Endodermal cell (in vitro differentiated cells): ENCODE measurements at regions not wholly inside any gene's neighbourhood (a gene's known extent, or its start where the extent isn't known, plus 50 kb on each side); places are given as distances from the start of the nearest gene placed in this dataset.

Experiments
- DNase-seq: peaks from one replicate; pipeline ENCODE4 v3.0.0-alpha.2; 2017
- H3K27ac ChIP-seq: 2 replicates; pipeline ENCODE4 v1.5.1; 2013; ENCODE audit warnings: mild to moderate bottlenecking, low read depth, low read length, moderate library complexity
- H3K27me3 ChIP-seq: 2 replicates; pipeline ENCODE4 v1.6.1; 2013; ENCODE audit warnings: mild to moderate bottlenecking, low read length, moderate library complexity; ENCODE audit not compliant: insufficient read depth, control insufficient read depth, poor library complexity, severe bottlenecking
- H3K36me3 ChIP-seq: 2 replicates; pipeline ENCODE4 v1.7.0; 2013; ENCODE audit warnings: mild to moderate bottlenecking, low read length, moderate library complexity; ENCODE audit not compliant: control insufficient read depth, insufficient read depth
- H3K4me1 ChIP-seq: one replicate; pipeline ENCODE4 v1.7.0; 2013; ENCODE audit warnings: low read length; ENCODE audit not compliant: control insufficient read depth, insufficient read depth
- H3K4me3 ChIP-seq: 2 replicates; pipeline ENCODE4 v1.5.1; 2013; ENCODE audit warnings: mild to moderate bottlenecking, low read length, moderate library complexity
- H3K9ac ChIP-seq: 2 replicates; pipeline ENCODE4 v1.6.1; 2013; ENCODE audit warnings: mild to moderate bottlenecking, low read length, moderate library complexity; ENCODE audit not compliant: poor library complexity, severe bottlenecking; ENCODE audit errors: extremely low read depth
- H3K9me3 ChIP-seq: 2 replicates; pipeline ENCODE4 v1.6.1; 2013; ENCODE audit warnings: mild to moderate bottlenecking, low read length, moderate library complexity; ENCODE audit not compliant: control insufficient read depth
- H3K27ac Mint-ChIP-seq: 2 replicates; pipeline ENCODE4 v1.8.0; 2020; ENCODE audit warnings: mixed read lengths
- H3K27me3 Mint-ChIP-seq: 2 replicates; pipeline ENCODE4 v1.8.0; 2021; ENCODE audit warnings: mild to moderate bottlenecking, mixed read lengths; ENCODE audit not compliant: insufficient read depth
- H3K36me3 Mint-ChIP-seq: 2 replicates; pipeline ENCODE4 v1.8.0; 2020; ENCODE audit warnings: low read depth, mixed read lengths
- H3K4me1 Mint-ChIP-seq: 2 replicates; pipeline ENCODE4 v1.8.0; 2020; ENCODE audit warnings: mixed read lengths
- H3K4me3 Mint-ChIP-seq: 2 replicates; pipeline ENCODE4 v1.8.0; 2020; ENCODE audit warnings: mild to moderate bottlenecking, moderate library complexity, mixed read lengths
- H3K9me3 Mint-ChIP-seq: 2 replicates; pipeline ENCODE4 v1.8.0; 2020; ENCODE audit warnings: mild to moderate bottlenecking, mixed read lengths
- WGBS, 2 experiments: methylation state at CpG; one replicate each; pipeline versions ENCODE4 v1.1.5 to v1.1.7; 2013; ENCODE audit warnings: missing lambda C conversion rate in 2 of 2, mixed read lengths in 1 of 2; ENCODE audit not compliant: insufficient coverage in 1 of 2, insufficient read length in 1 of 2; 5-methylcytosine and 5-hydroxymethylcytosine counted together
- TF ChIP-seq, protein P1 (sequence below): fragments of 200-600 bp; sonication (generic); conservative IDR thresholded peaks from 2 replicates; pipeline ENCODE4 v1.5.0; 2021; ENCODE audit warnings: antibody characterized with exemption, mild to moderate bottlenecking

DNA sequence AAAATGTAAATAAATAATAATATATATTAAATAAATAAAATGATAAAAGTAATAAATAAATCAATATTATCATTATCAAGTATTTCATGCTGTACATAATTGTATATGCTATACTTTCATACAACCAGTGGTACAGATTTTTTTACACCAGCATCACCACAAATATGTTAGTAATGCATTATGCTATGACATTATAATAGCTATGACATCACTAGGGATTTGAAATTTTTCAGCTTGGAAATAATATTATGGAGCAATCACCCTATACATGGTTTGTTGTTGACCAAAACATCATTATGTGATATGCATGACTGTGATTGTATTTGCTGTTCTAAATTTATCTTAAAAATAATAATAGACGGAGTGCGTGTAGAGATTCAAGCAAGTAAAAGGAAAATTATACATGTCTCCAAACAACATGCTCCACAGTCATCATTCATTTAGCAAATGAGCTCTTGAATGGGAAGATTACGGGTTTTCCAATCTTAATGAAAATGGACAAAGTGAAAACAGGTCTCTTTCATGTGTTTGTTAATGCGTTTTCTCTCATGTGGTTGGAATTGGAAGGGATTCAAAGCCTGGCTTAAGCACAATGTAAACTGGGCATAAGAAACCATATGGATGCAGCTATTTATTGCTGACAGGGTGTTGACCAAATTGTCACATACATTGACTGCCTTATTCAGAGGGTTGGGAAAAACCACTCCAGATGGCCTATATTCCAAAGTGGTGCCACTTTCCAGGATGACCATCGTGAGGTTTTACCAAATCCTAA lies 643.0 kb upstream of the RGMB start:
- no peaks in the 10 kb centered on the region for H3K27me3 Mint-ChIP-seq
- H3K4me1 Mint-ChIP-seq: no peaks in the 10 kb centered on the region
- H3K36me3 ChIP-seq: peaks cover 14% of the 10 kb centered on the region
- no peaks in the 10 kb centered on the region for H3K4me1 ChIP-seq
- H3K9me3 ChIP-seq: peaks cover 26% of the 10 kb centered on the region
- no peak overlapping the region for H3K27ac ChIP-seq
- H3K4me3 ChIP-seq: no peak overlapping the region
- no peak overlapping the region for H3K4me3 Mint-ChIP-seq
- no peak overlapping the region for H3K27ac Mint-ChIP-seq
- H3K36me3 Mint-ChIP-seq: peaks cover 38% of the 10 kb centered on the region
- DNase-seq: no peak
- H3K9me3 Mint-ChIP-seq: peaks cover 19% of the 10 kb centered on the region
- no peak overlapping the region for H3K9ac ChIP-seq
- WGBS, 2 experiments: 96 to 100% methylated on average over 3 to 5 of the region's 5 CpGs
- no peaks in the 10 kb centered on the region for H3K27me3 ChIP-seq
- TF ChIP-seq, protein P1, sequence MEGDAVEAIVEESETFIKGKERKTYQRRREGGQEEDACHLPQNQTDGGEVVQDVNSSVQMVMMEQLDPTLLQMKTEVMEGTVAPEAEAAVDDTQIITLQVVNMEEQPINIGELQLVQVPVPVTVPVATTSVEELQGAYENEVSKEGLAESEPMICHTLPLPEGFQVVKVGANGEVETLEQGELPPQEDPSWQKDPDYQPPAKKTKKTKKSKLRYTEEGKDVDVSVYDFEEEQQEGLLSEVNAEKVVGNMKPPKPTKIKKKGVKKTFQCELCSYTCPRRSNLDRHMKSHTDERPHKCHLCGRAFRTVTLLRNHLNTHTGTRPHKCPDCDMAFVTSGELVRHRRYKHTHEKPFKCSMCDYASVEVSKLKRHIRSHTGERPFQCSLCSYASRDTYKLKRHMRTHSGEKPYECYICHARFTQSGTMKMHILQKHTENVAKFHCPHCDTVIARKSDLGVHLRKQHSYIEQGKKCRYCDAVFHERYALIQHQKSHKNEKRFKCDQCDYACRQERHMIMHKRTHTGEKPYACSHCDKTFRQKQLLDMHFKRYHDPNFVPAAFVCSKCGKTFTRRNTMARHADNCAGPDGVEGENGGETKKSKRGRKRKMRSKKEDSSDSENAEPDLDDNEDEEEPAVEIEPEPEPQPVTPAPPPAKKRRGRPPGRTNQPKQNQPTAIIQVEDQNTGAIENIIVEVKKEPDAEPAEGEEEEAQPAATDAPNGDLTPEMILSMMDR: no peak

DNA sequence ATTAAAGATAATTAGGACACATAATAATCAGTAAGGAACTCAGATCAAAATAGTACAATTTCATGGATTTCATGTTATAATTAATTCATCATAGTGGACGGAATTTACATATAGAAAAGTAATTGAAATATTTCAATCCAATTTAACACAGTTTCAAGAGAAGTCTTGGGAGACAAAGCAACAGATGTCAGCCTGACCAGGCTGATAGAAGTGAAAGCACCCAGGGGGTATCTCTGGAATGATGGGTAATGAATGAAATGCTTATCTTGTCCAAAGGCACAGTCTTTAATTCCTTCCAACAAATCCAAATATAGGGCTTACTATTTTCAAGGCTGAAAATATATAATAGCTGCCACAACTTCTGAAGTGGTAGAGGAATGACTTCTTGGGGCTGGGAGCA lies 629.3 kb upstream of the RGMB start:
- no peaks in the 10 kb centered on the region for H3K27me3 ChIP-seq
- WGBS, 2 experiments: no CpG with 5 or more reads among the region's 1 CpG
- H3K4me3 Mint-ChIP-seq: no peak overlapping the region
- no peak overlapping the region for H3K27ac ChIP-seq
- H3K36me3 ChIP-seq: peaks cover 15% of the 10 kb centered on the region
- no peaks in the 10 kb centered on the region for H3K27me3 Mint-ChIP-seq
- no peak overlapping the region for H3K4me3 ChIP-seq
- no peak overlapping the region for H3K27ac Mint-ChIP-seq
- TF ChIP-seq, protein P1: no peak
- H3K9ac ChIP-seq: no peak overlapping the region
- no peaks in the 10 kb centered on the region for H3K4me1 Mint-ChIP-seq
- H3K36me3 Mint-ChIP-seq: peaks cover 29% of the 10 kb centered on the region
- no peak for DNase-seq
- no peaks in the 10 kb centered on the region for H3K4me1 ChIP-seq
- peaks cover 26% of the 10 kb centered on the region for H3K9me3 ChIP-seq
- H3K9me3 Mint-ChIP-seq: peaks cover 12% of the 10 kb centered on the region

DNA sequence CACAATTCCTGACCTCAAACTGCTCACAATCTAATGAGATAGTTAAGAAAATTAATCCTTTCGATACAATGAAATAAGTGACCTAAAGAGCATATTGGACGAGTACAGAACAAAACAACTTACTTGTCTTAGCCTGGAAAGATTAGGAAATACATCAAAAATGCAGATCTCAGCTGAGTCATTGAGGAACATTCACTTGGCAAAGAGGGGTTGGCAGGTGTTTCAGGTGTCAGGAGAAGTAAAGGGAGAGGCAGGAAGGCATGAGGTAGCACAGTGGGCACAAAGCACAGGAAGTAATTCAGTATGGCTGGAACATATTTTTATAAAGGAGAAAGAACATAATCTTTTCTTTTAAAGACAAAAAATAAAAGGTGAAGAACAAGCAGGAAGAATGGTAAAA lies 628.8 kb upstream of the RGMB start:
- 97 to 100% methylated on average over 2 of the region's 2 CpGs for WGBS, 2 experiments
- no peak overlapping the region for H3K4me3 Mint-ChIP-seq
- Histone ChIP-seq H3K4me1 (no peaks in the 10 kb centered on the region), H3K27ac (no peak overlapping the region), H3K9ac (no peak overlapping the region), H3K9me3 (peaks cover 28% of the 10 kb centered on the region), H3K27me3 (no peaks in the 10 kb centered on the region), H3K4me3 (no peak overlapping the region), H3K36me3 (peaks cover 21% of the 10 kb centered on the region)
- H3K36me3 Mint-ChIP-seq: peaks cover 31% of the 10 kb centered on the region
- no peak overlapping the region for H3K27ac Mint-ChIP-seq
- no peaks in the 10 kb centered on the region for H3K4me1 Mint-ChIP-seq
- no peaks in the 10 kb centered on the region for H3K27me3 Mint-ChIP-seq
- DNase-seq: no peak
- TF ChIP-seq, protein P1: no peak
- peaks cover 10% of the 10 kb centered on the region for H3K9me3 Mint-ChIP-seq
